ENCODE measurements at regions not wholly inside any gene's neighbourhood (a gene's known extent, or its start where the extent isn't known, plus 50 kb on each side); places are given as distances from the start of the nearest gene placed in this dataset.

GRCh38 chr18:42228581-42228980 lies 273.5 kb downstream of the PIK3C3 start:
- DNase-seq (ENCODE audit: low spot score): no peak
- Histone ChIP-seq H4K20me1 (ENCODE audit: low read depth) (no peaks in the 10 kb centered on the region), H3K9me3 (ENCODE audit: low read depth) (no peaks in the 10 kb centered on the region), H3F3A (ENCODE audit: low read depth) (no peaks in the 10 kb centered on the region), H3K36me3 (no peaks in the 10 kb centered on the region), H3K27ac (no peak overlapping the region), H3K79me2 (ENCODE audit: low read depth) (no peaks in the 10 kb centered on the region), H3K27me3 (no peaks in the 10 kb centered on the region), H2AFZ (replicated peaks) (no peak overlapping the region), H3K4me1 (no peaks in the 10 kb centered on the region), H3K4me2 (no peak overlapping the region), H3K9ac (no peak overlapping the region), H3K4me3 (no peak overlapping the region)
- H3K9me3 Mint-ChIP-seq: peaks cover 2% of the 10 kb centered on the region
- TF ChIP-seq EZH2 (IDR thresholded peaks at IDR 0.05): no peak
- TF ChIP-seq CTCF (IDR thresholded peaks at IDR 0.05): no peak
- H3K4me3 Mint-ChIP-seq: no peak overlapping the region
- no peaks in the 10 kb centered on the region for H3K27me3 Mint-ChIP-seq (ENCODE audit: insufficient read depth, low read depth)
- H3K4me1 Mint-ChIP-seq: no peaks in the 10 kb centered on the region
- H3K36me3 Mint-ChIP-seq: no peaks in the 10 kb centered on the region
- H3K27ac Mint-ChIP-seq: no peak overlapping the region

- Mint-ChIP-seq H3K9me3 (peaks cover 2% of the 10 kb centered on the region), H3K27me3 (ENCODE audit: insufficient read depth, low read depth) (no peaks in the 10 kb centered on the region), H3K27ac (no peak overlapping the region), H3K4me3 (no peak overlapping the region), H3K36me3 (no peaks in the 10 kb centered on the region), H3K4me1 (no peaks in the 10 kb centered on the region)
- Histone ChIP-seq H3K9me3 (ENCODE audit: low read depth) (no peaks in the 10 kb centered on the region), H3K4me1 (no peaks in the 10 kb centered on the region), H2AFZ (replicated peaks) (no peak overlapping the region), H3K9ac (no peak overlapping the region), H3K27me3 (no peaks in the 10 kb centered on the region), H3K79me2 (ENCODE audit: low read depth) (no peaks in the 10 kb centered on the region), H3K4me3 (no peak overlapping the region), H3F3A (ENCODE audit: low read depth) (no peaks in the 10 kb centered on the region), H3K4me2 (no peak overlapping the region), H3K27ac (no peak overlapping the region), H4K20me1 (ENCODE audit: low read depth) (no peaks in the 10 kb centered on the region), H3K36me3 (no peaks in the 10 kb centered on the region)
- TF ChIP-seq EZH2phosphoT487 (IDR thresholded peaks at IDR 0.05): no peak
- TF ChIP-seq CTCF (IDR thresholded peaks at IDR 0.05): no peak
- TF ChIP-seq EZH2 (IDR thresholded peaks at IDR 0.05): no peak
- DNase-seq (ENCODE audit: low spot score): no peak
These were observed 274.5 kb downstream of the PIK3C3 start for GRCh38 chr18:42229211-42230210.

DNA sequence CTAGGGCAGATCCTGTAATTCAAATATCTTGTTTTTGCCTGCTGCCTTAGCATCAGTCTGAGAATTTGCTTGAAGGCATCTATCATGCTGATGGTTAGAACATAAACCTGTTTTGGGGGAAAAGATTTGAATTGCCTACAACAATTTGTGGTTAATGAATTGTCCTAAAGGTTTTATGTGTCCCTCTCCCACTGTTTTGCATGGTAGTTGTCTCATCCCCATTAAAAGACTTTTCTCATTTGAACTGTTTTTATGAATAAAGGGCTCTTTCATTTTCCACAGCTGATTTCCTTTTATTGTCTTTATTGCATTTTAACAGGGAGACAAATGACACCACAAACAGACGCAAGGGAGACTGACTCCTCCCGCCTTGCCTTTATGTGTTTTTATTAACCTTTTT lies 275.6 kb downstream of the PIK3C3 start:
- Histone ChIP-seq H2AFZ (replicated peaks) (no peak overlapping the region), H4K20me1 (ENCODE audit: low read depth) (no peaks in the 10 kb centered on the region), H3F3A (ENCODE audit: low read depth) (no peaks in the 10 kb centered on the region), H3K27ac (no peak overlapping the region), H3K4me2 (no peak overlapping the region), H3K79me2 (ENCODE audit: low read depth) (no peaks in the 10 kb centered on the region), H3K27me3 (no peaks in the 10 kb centered on the region), H3K4me1 (no peaks in the 10 kb centered on the region), H3K36me3 (no peaks in the 10 kb centered on the region), H3K9ac (no peak overlapping the region), H3K9me3 (ENCODE audit: low read depth) (no peaks in the 10 kb centered on the region), H3K4me3 (no peak overlapping the region)
- H3K4me3 Mint-ChIP-seq: no peak overlapping the region
- no peak for TF ChIP-seq CTCF (IDR thresholded peaks at IDR 0.05)
- no peak for TF ChIP-seq EZH2 (IDR thresholded peaks at IDR 0.05)
- TF ChIP-seq EZH2phosphoT487 (IDR thresholded peaks at IDR 0.05): no peak
- H3K4me1 Mint-ChIP-seq: no peaks in the 10 kb centered on the region
- H3K27me3 Mint-ChIP-seq (ENCODE audit: insufficient read depth, low read depth): no peaks in the 10 kb centered on the region
- no peak for DNase-seq (ENCODE audit: low spot score)
- no peak overlapping the region for H3K27ac Mint-ChIP-seq
- H3K36me3 Mint-ChIP-seq: no peaks in the 10 kb centered on the region
- H3K9me3 Mint-ChIP-seq: peaks cover 2% of the 10 kb centered on the region

All from neural progenitor cell (in vitro differentiated cells).